Posterior cingulate gyrus (tissue), 11 donors: ENCODE measurements at regions not wholly inside any gene's neighbourhood (a gene's known extent, or its start where the extent isn't known, plus 50 kb on each side); places are given as distances from the start of the nearest gene placed in this dataset.
"Not testable (repeated sequence)": the region's sequence is repeated elsewhere in the genome, so short reads cannot be mapped to it uniquely, and the experiment has no call there.

ENCODE experiments used
- DNase-seq, 10 donors: peaks; one replicate each; pipeline versions ENCODE4 v3.0.0 to v3.0.0-alpha.2; 2020 to 2021; ENCODE audit warnings: mixed read lengths in 3 of 10
- intact Hi-C: fragments of 100-400 bp; cut with DNase I; formaldehyde crosslinking; loops from one replicate; pipeline ENCODE4 v1.15.1; 2023

DNA sequence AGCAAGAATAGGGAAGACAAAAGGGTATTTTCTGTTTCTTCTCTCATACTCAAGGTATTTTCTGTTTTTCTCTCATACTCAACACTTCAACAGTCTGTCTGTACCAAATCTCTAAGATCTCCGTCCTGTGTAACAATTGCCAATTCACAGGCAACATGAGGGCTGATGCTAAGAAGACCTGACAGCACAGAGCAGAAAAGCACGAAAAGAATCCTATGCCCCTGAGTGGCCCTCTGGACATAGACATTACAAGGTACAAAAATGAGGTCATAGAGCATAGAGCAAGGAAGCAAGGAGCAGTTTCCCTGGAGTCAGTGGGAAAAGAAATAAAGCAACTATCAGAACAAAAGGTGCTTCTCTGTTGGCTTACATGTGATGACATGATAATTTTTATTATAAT, 1612.6 kb upstream of the CELF4 start:
- intact Hi-C loops = no loop called here
- DNase-seq = no peak

DNA sequence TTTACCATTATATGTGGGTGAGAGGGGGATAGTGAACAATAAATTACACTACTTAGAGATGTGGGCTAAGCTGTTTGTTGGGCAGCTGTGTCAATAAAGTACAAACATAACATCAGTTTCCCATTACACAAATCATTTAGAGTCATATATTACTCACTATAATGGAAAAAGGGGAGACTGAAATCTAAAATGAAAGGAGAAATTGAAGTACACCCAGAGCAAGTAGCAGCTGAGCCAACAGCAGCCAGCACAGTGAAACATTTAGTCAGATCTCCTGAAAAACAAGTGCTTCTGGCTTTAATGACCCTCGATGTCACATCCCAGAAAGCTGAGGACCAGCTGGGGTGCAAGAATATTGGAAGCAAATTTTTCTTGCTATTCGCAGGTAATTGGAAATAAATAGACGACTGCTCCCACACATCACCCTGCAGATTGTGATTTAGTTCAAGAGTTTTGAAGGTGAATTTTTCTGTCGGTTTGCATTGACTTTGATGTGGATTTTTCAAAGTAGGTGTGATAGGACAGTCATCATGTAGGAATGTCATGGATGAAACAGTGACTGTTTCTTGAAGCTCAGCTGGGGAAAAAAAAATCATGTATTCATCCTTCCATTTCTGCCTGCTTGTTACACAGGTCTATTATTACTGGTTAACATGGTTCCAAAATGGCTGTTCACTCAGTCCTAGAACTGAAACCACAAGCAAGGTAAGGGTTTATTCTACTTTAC, 1607.3 kb upstream of the CELF4 start:
- intact Hi-C loops = no loop called here
- no peak for DNase-seq

DNA sequence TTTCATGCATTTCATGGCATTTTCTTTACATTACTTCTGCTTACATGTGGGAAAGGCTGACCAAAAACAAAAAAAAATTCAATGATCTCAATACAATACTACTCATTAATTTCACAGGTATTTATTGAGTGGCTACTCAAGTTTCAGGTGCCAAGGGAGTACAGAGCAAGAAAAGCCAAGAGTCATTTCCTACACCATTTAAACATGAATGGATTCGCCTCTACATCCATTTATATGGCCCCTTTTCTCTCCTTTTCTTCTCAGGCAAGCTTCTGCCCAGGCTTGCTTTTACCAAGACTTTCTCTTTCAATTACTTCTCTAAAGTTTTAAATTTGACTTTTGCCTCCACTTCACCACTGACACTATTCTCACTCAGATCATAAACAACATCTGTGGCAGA, 1603.1 kb upstream of the CELF4 start:
- intact Hi-C loops = no loop called here
- DNase-seq = no peak

DNA sequence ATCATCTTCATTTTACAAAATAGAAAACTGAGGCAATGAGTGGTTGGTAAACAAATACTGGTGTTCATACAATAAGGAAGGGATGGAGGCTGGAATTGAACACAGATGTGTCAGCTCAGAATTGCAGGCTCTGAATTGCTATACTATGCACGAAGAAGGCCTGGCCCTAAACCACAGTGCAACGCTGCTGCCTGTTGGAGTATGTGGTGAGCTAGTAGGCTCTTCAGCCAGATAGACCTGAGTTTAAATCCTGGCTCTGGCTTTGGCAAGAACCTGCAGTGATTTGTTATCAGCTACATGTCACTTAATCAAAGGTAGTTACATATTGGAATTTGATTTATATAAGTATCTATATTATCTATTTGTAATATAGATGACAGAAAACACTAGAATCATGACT, 1602.4 kb upstream of the CELF4 start:
- intact Hi-C loops = no loop called here
- DNase-seq = no peak

DNA sequence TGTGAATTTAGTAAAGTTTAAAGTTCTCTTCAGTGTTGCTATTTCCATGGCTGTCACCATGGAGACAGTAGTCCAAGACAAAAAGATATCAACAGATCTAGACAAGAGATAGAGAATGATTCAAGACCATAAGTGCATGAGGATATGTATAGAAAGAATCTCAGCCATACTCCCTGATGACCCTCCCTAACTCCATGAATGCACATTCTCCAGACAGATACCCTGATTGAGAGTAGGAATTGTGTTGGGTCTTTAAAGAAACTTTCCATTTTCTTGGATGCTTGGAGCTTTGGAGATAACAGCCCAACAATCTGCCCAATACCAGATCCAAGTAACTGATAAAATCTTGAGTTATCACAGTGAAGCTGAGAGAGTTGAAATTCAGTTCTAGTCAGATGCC, 1601.2 kb upstream of the CELF4 start:
- intact Hi-C loops = no loop called here
- no peak for DNase-seq

DNA sequence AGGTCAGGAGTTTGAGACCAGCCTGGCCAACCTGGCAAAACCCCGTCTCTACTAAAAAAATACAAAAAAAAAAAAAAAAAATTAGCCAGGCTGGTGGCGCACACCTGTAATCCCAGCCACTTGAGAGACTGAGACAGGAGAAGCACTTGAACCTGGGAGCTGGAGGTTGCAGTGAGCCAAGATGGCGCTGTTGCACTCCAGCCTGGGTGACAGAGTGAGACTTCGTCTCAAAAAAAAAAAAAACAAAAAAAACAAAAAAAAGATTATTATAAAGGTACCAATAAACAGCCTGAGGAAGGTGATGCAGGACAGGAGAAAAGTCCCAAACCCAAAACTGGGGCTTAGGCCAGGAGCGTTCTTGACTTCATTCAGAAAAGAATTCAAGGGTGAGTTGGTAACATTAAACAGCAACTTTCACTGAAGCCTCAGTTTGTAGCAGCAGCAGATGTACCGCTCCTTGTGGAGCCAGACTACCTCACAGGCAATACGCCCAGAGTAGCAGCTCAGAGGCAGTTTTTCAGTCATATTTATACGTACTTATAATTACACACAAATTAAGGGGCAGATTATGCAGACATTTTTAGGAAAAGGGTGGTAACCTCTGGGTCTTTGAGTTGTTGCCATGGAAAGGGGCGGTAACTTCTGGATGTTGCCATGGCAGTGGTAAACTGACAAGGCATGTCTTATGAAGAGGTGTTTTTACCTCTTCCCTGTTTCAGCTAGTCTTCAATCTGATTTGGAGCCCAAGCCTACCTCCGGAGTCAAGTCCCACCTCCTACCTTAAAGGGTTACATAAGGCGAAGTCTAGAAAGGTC, 1596.6 kb upstream of the CELF4 start:
- DNase-seq = no peak
- intact Hi-C loops = no loop called here

DNA sequence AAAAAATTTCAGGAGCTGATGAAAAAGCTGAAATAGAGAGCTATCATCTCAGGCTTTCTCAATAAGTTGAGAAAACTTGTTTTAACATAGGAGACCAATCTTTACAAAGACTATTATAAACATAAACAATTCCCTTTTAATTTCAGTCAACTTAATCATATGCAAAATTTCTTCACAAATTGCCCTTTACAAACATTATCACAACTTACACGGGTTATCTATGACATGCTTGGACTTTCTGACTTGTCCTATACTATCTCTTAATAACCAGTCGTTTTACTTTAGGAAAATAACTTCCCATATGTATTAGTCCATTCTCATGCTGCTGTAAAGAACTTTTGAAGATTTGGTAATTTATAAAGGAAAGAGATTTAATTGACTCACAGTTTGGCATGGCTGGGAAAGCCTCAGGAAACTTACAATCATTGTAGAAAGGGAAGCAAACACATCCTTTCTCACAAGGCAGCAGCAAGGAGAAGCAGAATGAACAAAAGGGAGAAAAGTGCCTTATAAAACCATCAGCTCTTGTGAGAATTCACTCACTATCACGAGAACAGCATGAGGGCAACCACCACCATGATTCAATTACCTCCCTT, 1583.7 kb upstream of the CELF4 start:
- intact Hi-C loops = no loop called here
- DNase-seq = no peak

DNA sequence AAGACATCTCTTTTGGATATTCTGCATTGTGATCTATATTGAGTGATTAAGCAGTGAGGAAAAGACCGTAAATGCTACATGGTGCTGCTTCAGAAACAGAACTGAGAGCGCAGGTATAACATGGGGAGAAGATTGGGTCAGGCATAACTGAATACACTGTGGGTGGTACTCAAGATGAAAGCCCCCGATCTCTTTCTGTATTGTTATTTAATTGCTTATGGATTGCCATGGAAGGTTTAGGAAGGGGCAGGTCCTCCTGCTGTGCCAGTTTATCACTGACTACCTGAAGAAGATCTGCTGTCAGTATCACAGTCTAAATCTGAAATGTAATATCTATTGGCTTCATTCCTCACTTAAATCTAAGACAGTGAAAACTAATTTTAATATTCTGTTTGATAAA, 1568.7 kb upstream of the CELF4 start:
- intact Hi-C loops = no loop called here
- no peak for DNase-seq

DNA sequence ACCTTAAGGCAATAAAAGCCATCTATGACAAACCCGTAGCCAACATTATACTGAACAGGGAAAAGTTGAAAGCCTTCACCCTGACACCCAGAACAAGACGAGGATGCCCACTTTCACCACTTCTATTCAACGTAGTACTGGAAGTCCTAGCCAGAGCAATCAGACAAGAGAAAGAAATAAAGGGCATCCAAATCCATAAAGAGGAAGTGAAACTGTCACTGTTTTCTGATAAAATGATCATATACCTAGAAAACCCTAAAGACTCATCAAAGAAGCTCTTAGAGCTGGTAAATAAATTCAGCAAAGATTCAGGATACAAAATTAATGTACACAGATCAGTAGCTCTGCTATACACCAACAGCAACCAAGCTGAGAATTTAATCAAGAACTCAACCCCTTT, 1561.9 kb upstream of the CELF4 start:
- intact Hi-C loops, DNase-seq: not testable (repeated sequence)

DNA sequence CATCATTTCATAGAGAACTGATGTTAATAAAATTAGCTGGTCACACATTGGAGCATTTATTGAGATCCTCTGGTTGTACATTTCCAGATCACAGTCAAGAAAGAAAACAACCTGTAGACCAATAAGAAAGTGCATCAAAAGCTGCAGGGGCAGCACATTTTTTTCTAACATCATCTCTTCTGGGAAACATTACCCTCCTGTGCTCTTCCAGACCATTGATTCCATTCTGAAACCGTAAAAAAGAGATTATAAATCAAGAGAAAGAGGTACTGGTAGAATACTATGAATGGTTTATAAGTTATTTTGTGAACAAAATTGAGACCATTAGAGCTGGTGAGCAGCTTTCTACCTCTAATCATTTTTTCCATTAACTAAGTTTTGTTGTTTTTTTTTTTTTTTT, 1548.2 kb upstream of the CELF4 start:
- intact Hi-C loops = no loop called here
- DNase-seq = no peak

DNA sequence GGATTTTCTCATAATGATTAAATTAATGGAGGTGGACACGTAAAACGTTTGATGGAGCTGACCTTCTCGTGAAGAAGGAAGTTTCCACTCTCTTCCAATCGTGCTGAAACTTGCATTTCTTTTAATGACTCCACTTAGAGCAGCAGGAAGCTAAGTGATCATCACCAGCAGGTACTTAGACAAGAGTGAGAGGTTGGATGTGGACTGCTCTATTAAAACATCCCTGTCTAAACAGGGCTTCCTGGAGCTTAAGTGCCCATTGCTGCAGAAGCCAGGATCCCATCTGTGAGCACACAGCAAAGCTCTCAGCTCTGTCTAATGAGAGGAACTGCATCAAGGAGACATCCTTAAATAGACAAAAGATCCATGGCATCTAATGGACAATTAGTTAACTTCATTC, 1539.5 kb upstream of the CELF4 start:
- intact Hi-C loops = no loop called here
- DNase-seq = no peak

DNA sequence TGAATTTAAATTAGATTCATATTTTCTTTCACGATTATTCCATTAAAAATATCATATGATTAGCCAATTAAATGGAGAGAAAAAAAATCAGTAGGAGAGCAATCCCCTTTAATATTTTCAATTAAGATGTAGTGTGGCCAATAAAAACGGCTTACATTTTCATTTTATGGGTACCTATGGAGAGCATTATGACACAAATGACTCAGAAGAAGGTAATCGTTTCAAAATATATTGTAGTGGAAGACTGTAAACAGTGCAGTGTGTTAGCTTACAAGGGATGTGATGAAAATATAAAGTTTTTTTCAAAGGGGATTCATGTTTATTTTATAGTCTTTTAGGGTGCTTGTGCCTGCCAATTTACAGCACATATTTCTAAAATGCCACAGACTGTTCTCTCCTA, 1507.4 kb upstream of the CELF4 start:
- intact Hi-C loops = no loop called here

DNA sequence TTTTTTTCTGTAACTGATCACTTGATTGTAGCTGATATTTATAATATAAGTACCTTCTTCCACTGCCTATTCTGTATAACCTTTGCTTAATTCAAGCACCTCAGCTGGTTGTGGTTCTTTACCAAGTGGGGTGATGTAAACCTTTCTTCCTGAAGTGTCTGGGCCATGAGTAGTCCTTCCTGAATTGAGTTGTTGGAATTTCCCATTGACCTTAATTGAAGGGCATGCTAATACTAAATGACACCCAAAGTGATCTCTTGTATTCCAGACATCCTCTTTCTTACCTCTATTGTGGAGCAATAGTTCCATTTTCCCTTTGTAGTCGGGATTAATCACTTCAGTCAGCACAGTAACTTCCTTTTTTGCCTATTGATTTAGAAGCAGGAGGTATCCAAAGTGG, 1496.8 kb upstream of the CELF4 start:
- intact Hi-C loops = no loop called here

More for the DNA sequence above, 1507.4 kb upstream of the CELF4 start:
- DNase-seq = no peak

DNA sequence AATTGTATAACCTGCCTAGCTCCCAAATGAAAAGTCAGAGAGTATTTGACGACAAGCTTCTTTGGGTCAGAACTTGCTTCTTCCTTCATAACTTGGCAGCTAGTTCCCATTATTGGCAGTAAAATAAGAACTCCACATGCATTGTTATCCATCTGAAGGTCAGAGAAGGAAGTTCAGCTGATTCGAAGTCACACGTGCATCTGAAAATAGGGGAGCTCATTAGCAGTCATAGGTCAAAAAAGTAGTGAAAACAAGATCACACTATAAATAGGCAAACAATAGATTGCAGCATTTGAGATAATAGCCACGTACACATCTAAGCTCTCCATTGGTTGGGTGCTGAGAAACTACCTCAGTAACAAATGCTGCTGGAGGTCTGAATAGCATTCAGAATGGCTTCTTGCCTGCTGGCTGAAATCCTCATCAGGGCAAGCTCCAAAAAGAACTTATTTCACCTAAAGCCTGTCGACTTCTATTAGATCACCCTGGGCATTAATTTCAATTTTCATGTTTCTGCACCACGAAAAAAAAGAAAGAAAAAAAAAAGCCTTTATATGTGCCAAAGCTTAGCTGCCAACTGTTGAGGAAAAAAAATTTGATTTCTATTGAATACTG, 1492.9 kb upstream of the CELF4 start:
- DNase-seq = no peak
- intact Hi-C loops = no loop called here

More for the DNA sequence above, 1496.8 kb upstream of the CELF4 start:
- no peak for DNase-seq

DNA sequence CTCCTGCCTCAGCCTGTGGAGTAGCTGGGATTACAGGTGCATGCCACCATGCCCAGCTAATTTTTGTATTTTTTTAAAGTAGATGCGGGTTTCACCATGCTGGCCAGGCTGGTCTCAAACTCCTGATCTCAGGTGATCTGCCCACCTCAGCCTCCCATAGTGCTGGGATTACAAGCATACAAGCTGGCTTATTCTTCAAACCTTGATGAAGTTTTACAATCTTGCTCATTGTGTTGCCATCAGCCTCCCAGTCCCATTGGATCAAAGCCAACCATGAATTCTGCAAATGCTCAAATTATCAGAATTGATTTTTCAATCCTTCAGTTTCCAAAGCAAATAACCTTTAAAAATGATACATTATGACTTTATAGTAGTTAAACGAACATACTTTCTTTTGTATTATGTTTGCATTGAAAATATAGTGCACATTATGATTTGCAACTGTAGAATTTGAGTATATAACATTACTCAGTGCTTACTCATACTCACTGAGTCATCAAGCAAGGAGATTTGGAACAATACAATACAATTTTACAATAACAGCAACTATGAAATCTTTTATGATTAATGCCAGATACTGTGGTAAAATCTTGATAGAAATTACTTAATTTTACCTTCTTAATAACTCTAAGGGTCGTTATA, 1491.9 kb upstream of the CELF4 start:
- no peak for DNase-seq
- intact Hi-C loops = no loop called here

DNA sequence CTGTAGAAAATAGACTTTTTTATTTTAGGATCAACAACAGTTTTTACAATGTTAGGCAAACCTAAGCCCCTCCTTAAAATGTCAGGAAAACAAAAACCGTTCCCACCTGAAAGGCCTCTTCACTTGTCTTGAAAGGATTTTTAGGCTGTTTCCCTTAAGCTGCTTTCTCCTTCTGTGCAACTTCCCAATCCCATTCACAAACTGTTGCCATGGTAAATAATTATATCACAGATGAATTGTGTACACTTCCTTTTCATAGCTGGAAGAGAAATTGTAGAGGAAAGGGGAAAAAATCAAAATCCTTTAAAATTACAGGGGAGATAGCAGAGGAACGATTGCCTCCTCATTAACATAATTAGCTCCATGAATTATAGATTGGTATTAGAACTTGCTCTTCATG, 1488.0 kb upstream of the CELF4 start:
- DNase-seq = no peak
- intact Hi-C loops = no loop called here

DNA sequence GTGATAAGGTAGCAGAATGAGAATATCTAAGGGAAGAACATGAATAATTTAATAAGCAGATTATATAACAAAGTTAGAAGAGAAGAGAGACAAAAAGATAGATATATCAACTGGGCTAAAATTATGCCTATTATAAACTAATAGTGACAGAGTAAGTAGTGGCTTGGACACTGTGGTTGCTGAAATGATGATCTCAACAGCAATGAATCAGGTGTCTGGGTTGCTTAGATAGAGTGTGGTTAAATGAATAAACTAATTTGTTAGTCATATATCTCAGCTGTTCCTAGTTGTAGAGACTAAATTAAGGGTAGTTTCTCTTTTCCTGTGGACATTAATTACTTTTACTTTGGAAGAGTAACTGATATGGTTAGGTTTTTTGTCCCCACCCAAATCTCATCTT, 1485.4 kb upstream of the CELF4 start:
- intact Hi-C loops = no loop called here
- DNase-seq = no peak

DNA sequence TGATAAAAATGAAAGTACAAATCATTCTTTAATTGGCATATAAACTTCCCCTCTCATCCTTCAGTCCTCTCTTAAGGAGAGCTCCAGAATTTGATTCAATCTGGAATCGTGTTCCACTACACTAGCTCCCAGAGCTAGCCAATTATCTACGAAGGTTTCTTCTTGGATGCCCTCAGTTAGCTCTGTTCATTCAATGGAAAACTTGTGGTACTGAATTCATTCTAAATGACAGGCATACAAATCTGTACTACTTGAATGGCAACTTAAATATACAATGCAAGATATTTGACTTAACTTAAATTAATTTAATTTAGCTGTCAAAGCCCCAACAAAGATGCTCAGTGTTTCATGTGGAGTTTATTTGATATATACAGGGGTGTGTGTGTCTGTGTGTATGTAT, 1474.2 kb upstream of the CELF4 start:
- no peak for DNase-seq
- intact Hi-C loops = no loop called here

DNA sequence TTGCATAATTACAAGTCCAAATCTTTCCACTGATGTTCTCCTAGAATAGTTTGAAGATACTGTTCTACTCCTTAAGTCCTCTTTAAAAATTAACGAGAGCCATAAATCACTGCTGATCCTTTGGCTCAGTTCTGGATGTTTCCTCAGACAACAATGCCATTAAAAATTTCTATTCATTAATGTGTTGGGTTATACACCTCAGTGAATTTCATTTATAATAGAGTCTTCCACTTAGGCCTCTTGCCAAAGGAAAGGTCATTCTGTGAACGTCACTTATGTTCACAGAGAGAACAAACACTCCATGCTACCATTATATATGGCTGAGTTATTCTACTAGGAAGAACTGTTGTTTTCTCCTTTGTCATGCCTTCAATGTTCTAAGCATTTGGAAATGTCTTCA, 1472.3 kb upstream of the CELF4 start:
- intact Hi-C loops = no loop called here
- no peak for DNase-seq

DNA sequence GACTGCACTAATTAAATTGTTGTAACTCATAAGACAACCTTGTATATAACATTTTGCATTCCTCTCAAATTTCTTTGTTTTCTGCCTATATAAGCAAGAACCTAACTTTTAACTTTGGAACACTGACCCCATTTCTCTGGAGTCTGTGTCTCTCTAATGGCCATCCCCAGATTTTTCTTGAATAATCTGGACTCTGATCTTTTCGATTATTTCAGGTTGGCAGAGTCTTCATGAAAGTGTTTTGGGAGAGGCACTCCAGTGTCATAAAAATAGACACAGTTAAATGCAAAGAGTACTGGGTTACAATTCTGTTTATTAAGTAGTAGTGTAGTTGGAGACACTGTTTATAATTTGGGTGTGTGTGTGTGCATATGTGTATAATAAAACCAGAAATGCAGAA, 1467.7 kb upstream of the CELF4 start:
- no peak for DNase-seq
- intact Hi-C loops = no loop called here

DNA sequence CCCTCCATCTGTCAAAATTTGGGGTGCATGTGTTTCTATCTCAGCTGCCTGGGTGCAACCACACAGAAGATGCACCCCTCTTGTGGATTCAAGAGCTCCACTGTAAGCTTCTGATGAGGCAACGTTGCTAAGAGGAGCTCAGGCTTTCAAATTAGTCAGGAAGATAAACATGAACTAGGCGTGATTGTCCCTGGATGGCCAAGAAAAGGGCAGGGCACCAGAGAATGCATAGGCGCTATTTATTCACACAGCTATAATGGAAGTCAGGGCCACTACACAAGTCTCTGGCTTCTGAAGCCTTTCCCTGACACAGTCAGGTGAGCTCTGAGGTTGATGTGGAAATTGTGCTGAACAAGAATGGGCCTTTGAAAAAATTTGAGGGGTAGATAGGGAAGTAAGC, 1466.0 kb upstream of the CELF4 start:
- no peak for DNase-seq
- intact Hi-C loops = no loop called here
